ENCODE measurements at regions not wholly inside any gene's neighbourhood (a gene's known extent, or its start where the extent isn't known, plus 50 kb on each side); places are given as distances from the start of the nearest gene placed in this dataset.
"Not testable (repeated sequence)": the region's sequence is repeated elsewhere in the genome, so short reads cannot be mapped to it uniquely, and the experiment has no call there.

GRCh38 chr16:32003819-32004218 is 130.2 kb downstream of the ZNF267 start:
- H3K9me3 ChIP-seq (ENCODE audit: control insufficient read depth, low read depth, low read length); H3K4me1 ChIP-seq (ENCODE audit: control insufficient read depth, insufficient read depth, low read length); H3K36me3 ChIP-seq (ENCODE audit: control insufficient read depth, insufficient read depth, low read length); H3K4me3 ChIP-seq (ENCODE audit: low read length); H3K27me3 ChIP-seq (ENCODE audit: control insufficient read depth, insufficient read depth, low read length); H3K27ac ChIP-seq (ENCODE audit: low read length); DNase-seq: not testable (repeated sequence)
- WGBS (ENCODE audit: insufficient coverage, low lambda C conversion rate), result no CpG with 5 or more reads among the region's 7 CpGs

GRCh38 chr16:32038783-32039496 is 165.3 kb downstream of the ZNF267 start:
- not testable (repeated sequence) for DNase-seq; H3K27me3 ChIP-seq (ENCODE audit: control insufficient read depth, insufficient read depth, low read length); H3K4me3 ChIP-seq (ENCODE audit: low read length); H3K4me1 ChIP-seq (ENCODE audit: control insufficient read depth, insufficient read depth, low read length); H3K27ac ChIP-seq (ENCODE audit: low read length); H3K9me3 ChIP-seq (ENCODE audit: control insufficient read depth, low read depth, low read length); H3K36me3 ChIP-seq (ENCODE audit: control insufficient read depth, insufficient read depth, low read length)
- no CpG with 5 or more reads among the region's 10 CpGs for WGBS (ENCODE audit: insufficient coverage, low lambda C conversion rate)

- not testable (repeated sequence) for H3K9me3 ChIP-seq (ENCODE audit: control insufficient read depth, low read depth, low read length); H3K4me3 ChIP-seq (ENCODE audit: low read length); H3K36me3 ChIP-seq (ENCODE audit: control insufficient read depth, insufficient read depth, low read length); H3K27ac ChIP-seq (ENCODE audit: low read length); H3K27me3 ChIP-seq (ENCODE audit: control insufficient read depth, insufficient read depth, low read length); H3K4me1 ChIP-seq (ENCODE audit: control insufficient read depth, insufficient read depth, low read length); DNase-seq
- WGBS (ENCODE audit: insufficient coverage, low lambda C conversion rate), result no CpG with 5 or more reads among the region's 10 CpGs
These were observed 166.3 kb downstream of the ZNF267 start for GRCh38 chr16:32039919-32040318.

- H3K9me3 ChIP-seq (ENCODE audit: control insufficient read depth, low read depth, low read length); DNase-seq; H3K27ac ChIP-seq (ENCODE audit: low read length); H3K36me3 ChIP-seq (ENCODE audit: control insufficient read depth, insufficient read depth, low read length); H3K27me3 ChIP-seq (ENCODE audit: control insufficient read depth, insufficient read depth, low read length); H3K4me1 ChIP-seq (ENCODE audit: control insufficient read depth, insufficient read depth, low read length); H3K4me3 ChIP-seq (ENCODE audit: low read length): not testable (repeated sequence)
- no CpG with 5 or more reads among the region's 13 CpGs for WGBS (ENCODE audit: insufficient coverage, low lambda C conversion rate)
These were observed 187.0 kb upstream of the TP53TG3D start for GRCh38 chr16:32066016-32066651.

- WGBS (ENCODE audit: insufficient coverage, low lambda C conversion rate), result no CpG with 5 or more reads among the region's 3 CpGs
These were observed 181.5 kb upstream of the TP53TG3D start for GRCh38 chr16:32071586-32071985.

GRCh38 chr16:32083891-32084290 is 169.2 kb upstream of the TP53TG3D start:
- not testable (repeated sequence) for H3K27ac ChIP-seq (ENCODE audit: low read length); H3K36me3 ChIP-seq (ENCODE audit: control insufficient read depth, insufficient read depth, low read length); H3K27me3 ChIP-seq (ENCODE audit: control insufficient read depth, insufficient read depth, low read length); DNase-seq; H3K4me3 ChIP-seq (ENCODE audit: low read length); H3K4me1 ChIP-seq (ENCODE audit: control insufficient read depth, insufficient read depth, low read length); H3K9me3 ChIP-seq (ENCODE audit: control insufficient read depth, low read depth, low read length)
- no CpG with 5 or more reads among the region's 15 CpGs for WGBS (ENCODE audit: insufficient coverage, low lambda C conversion rate)

More at GRCh38 chr16:32071586-32071985, 181.5 kb upstream of the TP53TG3D start:
- not testable (repeated sequence) for DNase-seq; H3K4me1 ChIP-seq (ENCODE audit: control insufficient read depth, insufficient read depth, low read length); H3K27me3 ChIP-seq (ENCODE audit: control insufficient read depth, insufficient read depth, low read length); H3K4me3 ChIP-seq (ENCODE audit: low read length); H3K27ac ChIP-seq (ENCODE audit: low read length); H3K9me3 ChIP-seq (ENCODE audit: control insufficient read depth, low read depth, low read length); H3K36me3 ChIP-seq (ENCODE audit: control insufficient read depth, insufficient read depth, low read length)

- not testable (repeated sequence) for DNase-seq; H3K27ac ChIP-seq (ENCODE audit: low read length); H3K36me3 ChIP-seq (ENCODE audit: control insufficient read depth, insufficient read depth, low read length); H3K4me3 ChIP-seq (ENCODE audit: low read length); H3K4me1 ChIP-seq (ENCODE audit: control insufficient read depth, insufficient read depth, low read length); H3K9me3 ChIP-seq (ENCODE audit: control insufficient read depth, low read depth, low read length); H3K27me3 ChIP-seq (ENCODE audit: control insufficient read depth, insufficient read depth, low read length)
- WGBS (ENCODE audit: insufficient coverage, low lambda C conversion rate), result 12% methylated on average over 12 of the region's 86 CpGs
These were observed 168.3 kb upstream of the TP53TG3D start for GRCh38 chr16:32084656-32085401.

- 20% methylated on average over 3 of the region's 65 CpGs for WGBS (ENCODE audit: insufficient coverage, low lambda C conversion rate)
- DNase-seq, result not testable (repeated sequence)
These were observed 167.5 kb upstream of the TP53TG3D start for GRCh38 chr16:32085438-32086141.

GRCh38 chr16:32115562-32115961 is 137.5 kb upstream of the TP53TG3D start:
- WGBS (ENCODE audit: insufficient coverage, low lambda C conversion rate), result 10% methylated on average over 7 of the region's 45 CpGs
- not testable (repeated sequence) for DNase-seq; H3K27ac ChIP-seq (ENCODE audit: low read length); H3K4me3 ChIP-seq (ENCODE audit: low read length); H3K27me3 ChIP-seq (ENCODE audit: control insufficient read depth, insufficient read depth, low read length); H3K9me3 ChIP-seq (ENCODE audit: control insufficient read depth, low read depth, low read length); H3K4me1 ChIP-seq (ENCODE audit: control insufficient read depth, insufficient read depth, low read length); H3K36me3 ChIP-seq (ENCODE audit: control insufficient read depth, insufficient read depth, low read length)

More at GRCh38 chr16:32085438-32086141, 167.5 kb upstream of the TP53TG3D start:
- not testable (repeated sequence) for H3K4me1 ChIP-seq (ENCODE audit: control insufficient read depth, insufficient read depth, low read length); H3K36me3 ChIP-seq (ENCODE audit: control insufficient read depth, insufficient read depth, low read length); H3K4me3 ChIP-seq (ENCODE audit: low read length); H3K9me3 ChIP-seq (ENCODE audit: control insufficient read depth, low read depth, low read length); H3K27ac ChIP-seq (ENCODE audit: low read length); H3K27me3 ChIP-seq (ENCODE audit: control insufficient read depth, insufficient read depth, low read length)

- Histone ChIP-seq H3K4me1 (ENCODE audit: control insufficient read depth, insufficient read depth, low read length) (no peaks in the 10 kb centered on the region), H3K27ac (ENCODE audit: low read length) (no peak overlapping the region), H3K27me3 (ENCODE audit: control insufficient read depth, insufficient read depth, low read length) (peaks cover 8% of the 10 kb centered on the region), H3K4me3 (ENCODE audit: low read length) (no peak overlapping the region), H3K36me3 (ENCODE audit: control insufficient read depth, insufficient read depth, low read length) (no peaks in the 10 kb centered on the region), H3K9me3 (ENCODE audit: control insufficient read depth, low read depth, low read length) (no peaks in the 10 kb centered on the region)
- peak in 1 of 2 donors; percentile 0 for DNase-seq
- 0% methylated on average over 4 of the region's 52 CpGs for WGBS (ENCODE audit: insufficient coverage, low lambda C conversion rate)
These were observed 137.0 kb upstream of the TP53TG3D start for GRCh38 chr16:32116080-32116479.

All from large intestine (tissue), 3 donors.